Activated CD8-positive, alpha-beta memory T cell treated with anti-CD3 and anti-CD28 coated beads for 4 hours (primary cell): ENCODE measurements at regions not wholly inside any gene's neighbourhood (a gene's known extent, or its start where the extent isn't known, plus 50 kb on each side); places are given as distances from the start of the nearest gene placed in this dataset.
"Not testable (repeated sequence)": the region's sequence is repeated elsewhere in the genome, so short reads cannot be mapped to it uniquely, and the experiment has no call there.

Source experiments
- DNase-seq, 2 donors: peaks; one replicate each; pipeline ENCODE4 v3.0.0-alpha.2; 2020; ENCODE audit warnings: low read depth in 2 of 2

GRCh38 chr9:129414377-129414992, 206.4 kb downstream of the C9orf50 start:
- no peak for DNase-seq

- DNase-seq, result peak; percentile 97 to 98
Measured at GRCh38 chr9:129413537-129414376, 207.1 kb downstream of the C9orf50 start.

- peak in 1 of 2 donors; percentile 19 for DNase-seq
Measured at GRCh38 chr9:129412814-129413536, 207.9 kb downstream of the C9orf50 start.

- DNase-seq, result not testable (repeated sequence)
Measured at GRCh38 chr9:129412176-129412813, 208.6 kb downstream of the C9orf50 start.

GRCh38 chr9:129411501-129412175, 209.3 kb downstream of the C9orf50 start:
- no peak for DNase-seq

GRCh38 chr9:129410226-129410625, 210.7 kb downstream of the C9orf50 start:
- DNase-seq, result no peak

- DNase-seq, result no peak
Measured at GRCh38 chr9:129408535-129409215, 212.2 kb downstream of the C9orf50 start.

GRCh38 chr9:129407905-129408452, 212.9 kb downstream of the C9orf50 start:
- DNase-seq, result no peak

GRCh38 chr9:129406278-129407225, 214.3 kb downstream of the C9orf50 start:
- no peak for DNase-seq

- no peak for DNase-seq
Measured at GRCh38 chr9:129405827-129406213, 215.1 kb downstream of the C9orf50 start.

- no peak for DNase-seq
Measured at GRCh38 chr9:129405089-129405826, 215.6 kb downstream of the C9orf50 start.

GRCh38 chr9:129404621-129405020, 216.3 kb downstream of the C9orf50 start:
- no peak for DNase-seq

- DNase-seq, result no peak
Measured at GRCh38 chr9:129403779-129404620, 216.9 kb downstream of the C9orf50 start.

GRCh38 chr9:129402931-129403778, 217.7 kb downstream of the C9orf50 start:
- DNase-seq, result no peak

GRCh38 chr9:129402371-129402739, 218.5 kb downstream of the C9orf50 start:
- DNase-seq, result no peak

- no peak for DNase-seq
Measured at GRCh38 chr9:129401623-129402370, 219.1 kb downstream of the C9orf50 start.
